ENCODE measurements at regions not wholly inside any gene's neighbourhood (a gene's known extent, or its start where the extent isn't known, plus 50 kb on each side); places are given as distances from the start of the nearest gene placed in this dataset.

GRCh38 chr3:187951452-187952190 is 202.3 kb upstream of the LPP start:
- Histone ChIP-seq H3K4me1 (ENCODE audit: control insufficient read depth, extremely low read depth, insufficient read depth, low read length) (no peaks in the 10 kb centered on the region), H3K36me3 (ENCODE audit: control insufficient read depth in 2 of 2, extremely low read depth in 1 of 2, insufficient read depth in 2 of 2, low read length in 2 of 2) (no peaks in the 10 kb centered on the region), H3K9ac (replicated peaks; ENCODE audit: extremely low read depth, insufficient read depth, low read length) (no peak overlapping the region), H3K4me2 (ENCODE audit: insufficient read depth, low read length) (no peak overlapping the region), H3K79me2 (ENCODE audit: control insufficient read depth, insufficient read depth, low read length) (no peaks in the 10 kb centered on the region), H2AFZ (ENCODE audit: low read depth, low read length) (no peak overlapping the region), H3K27ac (ENCODE audit: insufficient read depth, low read depth, low read length) (no peak overlapping the region), H3K9me1 (replicated peaks; ENCODE audit: control insufficient read depth, extremely low read depth, insufficient read depth, low read length) (no peaks in the 10 kb centered on the region), H4K20me1 (replicated peaks; ENCODE audit: control insufficient read depth, extremely low read depth, insufficient read depth, low read length) (no peaks in the 10 kb centered on the region), H3K4me3 (replicated peaks in 1 of 3; ENCODE audit: insufficient read depth in 1 of 3, low read depth in 1 of 3, low read length in 3 of 3) (no peak overlapping the region), H3K27me3 (ENCODE audit: control insufficient read depth in 2 of 2, insufficient read depth in 2 of 2, low read length in 2 of 2) (peaks cover 2 to 14% of the 10 kb centered on the region in 2 experiments), H3K9me3 (replicated peaks; ENCODE audit: control insufficient read depth, insufficient read depth, low read length) (no peaks in the 10 kb centered on the region)
- no peak for DNase-seq (ENCODE audit: low read depth, low spot score)
- BruUV-seq (replicated peaks): no TSS peak
- intact Hi-C loops (cut with micrococcal nuclease): no loop called here
- dilution Hi-C loops (cut with MboI; ENCODE audit: extremely low pct_ligation_motif_present, low sequenced_read_pairs): no loop called here
- FAIRE-seq: no peak
- ChIA-PET POLR2A (interaction anchor here (0.6 kb wide), 1 partner anchor 414 kb away, joined by 6 read pairs; no protein-coding TSS in a partner anchor), CTCF (no interaction called here)
- TF ChIP-seq JUN (IDR thresholded peaks at IDR 0.05; ENCODE audit: borderline replicate concordance, insufficient read depth, insufficient read length, low read depth) (no peak), EZH2 (IDR thresholded peaks at IDR 0.05; ENCODE audit: borderline replicate concordance, low read depth, low read length, severe bottlenecking) (no peak), MYC (IDR thresholded peaks at IDR 0.05; ENCODE audit: low read depth, low read length) (no peak), FOS (IDR thresholded peaks at IDR 0.05; ENCODE audit: borderline replicate concordance, insufficient read depth, low read length) (no peak), POLR2AphosphoS5 (IDR thresholded peaks at IDR 0.05; ENCODE audit: insufficient read depth, low read depth, low read length) (no peak), MAX (IDR thresholded peaks at IDR 0.05; ENCODE audit: insufficient read depth, insufficient read length) (no peak), POLR2A (IDR thresholded peaks at IDR 0.05; ENCODE audit: low read depth, low read length) (no peak), GATA2 (IDR thresholded peaks at IDR 0.05; ENCODE audit: insufficient read depth, insufficient read length, low read depth, low read length) (no peak)
- TF ChIP-seq, protein P1, sequence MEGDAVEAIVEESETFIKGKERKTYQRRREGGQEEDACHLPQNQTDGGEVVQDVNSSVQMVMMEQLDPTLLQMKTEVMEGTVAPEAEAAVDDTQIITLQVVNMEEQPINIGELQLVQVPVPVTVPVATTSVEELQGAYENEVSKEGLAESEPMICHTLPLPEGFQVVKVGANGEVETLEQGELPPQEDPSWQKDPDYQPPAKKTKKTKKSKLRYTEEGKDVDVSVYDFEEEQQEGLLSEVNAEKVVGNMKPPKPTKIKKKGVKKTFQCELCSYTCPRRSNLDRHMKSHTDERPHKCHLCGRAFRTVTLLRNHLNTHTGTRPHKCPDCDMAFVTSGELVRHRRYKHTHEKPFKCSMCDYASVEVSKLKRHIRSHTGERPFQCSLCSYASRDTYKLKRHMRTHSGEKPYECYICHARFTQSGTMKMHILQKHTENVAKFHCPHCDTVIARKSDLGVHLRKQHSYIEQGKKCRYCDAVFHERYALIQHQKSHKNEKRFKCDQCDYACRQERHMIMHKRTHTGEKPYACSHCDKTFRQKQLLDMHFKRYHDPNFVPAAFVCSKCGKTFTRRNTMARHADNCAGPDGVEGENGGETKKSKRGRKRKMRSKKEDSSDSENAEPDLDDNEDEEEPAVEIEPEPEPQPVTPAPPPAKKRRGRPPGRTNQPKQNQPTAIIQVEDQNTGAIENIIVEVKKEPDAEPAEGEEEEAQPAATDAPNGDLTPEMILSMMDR (IDR thresholded peaks at IDR 0.05; ENCODE audit: extremely low read depth in 1 of 2, insufficient read depth in 1 of 2, low read depth in 1 of 2, low read length in 2 of 2): no peak
